ENCODE measurements at regions not wholly inside any gene's neighbourhood (a gene's known extent, or its start where the extent isn't known, plus 50 kb on each side); places are given as distances from the start of the nearest gene placed in this dataset.

GRCh38 chr2:120519469-120519868, 173.5 kb downstream of the INHBB start:
- no peak overlapping the region for H2AFZ ChIP-seq (ENCODE audit: low read length)
- H2BK120ac ChIP-seq (ENCODE audit: low read depth, low read length, poor library complexity, severe bottlenecking), result no peak overlapping the region
- H2BK15ac ChIP-seq (ENCODE audit: low read depth, low read length), result no peak overlapping the region
- Mint-ChIP-seq H3K4me1 (peaks cover 0 to 15% of the 10 kb centered on the region in 2 experiments; a peak in 3 of 4 replicates), H3K4me3 (no peak overlapping the region), H3K9me3 (peaks cover 0 to 8% of the 10 kb centered on the region in 2 experiments; a peak in 2 of 5 replicates), H3K36me3 (ENCODE audit: insufficient read depth in 1 of 3, low read depth in 3 of 3) (no peaks in the 10 kb centered on the region), H3K27me3 (ENCODE audit: low read depth) (peaks cover 95% of the 10 kb centered on the region), H3K27ac (no peak overlapping the region)
- no peaks in the 10 kb centered on the region for H3K23me2 ChIP-seq (ENCODE audit: insufficient read length, low read depth, low read length, poor library complexity, severe bottlenecking)
- H3K79me1 ChIP-seq (ENCODE audit: insufficient read depth, low read depth, low read length, poor library complexity, severe bottlenecking), result no peaks in the 10 kb centered on the region
- no peak overlapping the region for H3T11ph ChIP-seq (ENCODE audit: low read length)
- no peak overlapping the region; the same call in 1 of the 2 replicates for H3K14ac ChIP-seq (ENCODE audit: insufficient read depth, low read length)
- H4K5ac ChIP-seq (ENCODE audit: insufficient read length, low read depth, low read length), result no peak overlapping the region
- H3K4ac ChIP-seq (ENCODE audit: low read depth, low read length), result no peak overlapping the region
- H3K56ac ChIP-seq (ENCODE audit: insufficient read length, low read depth, low read length), result no peak overlapping the region
- no peak overlapping the region for H3K9ac ChIP-seq (ENCODE audit: extremely low read depth, insufficient read length, low read length)
- H4K20me1 ChIP-seq (ENCODE audit: control insufficient read depth, insufficient read depth, insufficient read length), result no peaks in the 10 kb centered on the region
- DNase-seq, result no peak
- H4K91ac ChIP-seq (ENCODE audit: insufficient read length, low read depth, low read length), result no peak overlapping the region
- H2BK5ac ChIP-seq (ENCODE audit: insufficient read length, low read length), result no peak overlapping the region
- no peaks in the 10 kb centered on the region for H3K9me3 ChIP-seq (ENCODE audit: control insufficient read depth, low read depth, low read length)
- H3K23ac ChIP-seq (ENCODE audit: insufficient read length, low read depth, low read length), result no peak overlapping the region
- no peaks in the 10 kb centered on the region for H3K4me1 ChIP-seq (ENCODE audit: insufficient read depth, low read length)
- no peak overlapping the region for H3K4me2 ChIP-seq (ENCODE audit: insufficient read depth, insufficient read length, low read length)
- no peak overlapping the region for H4K8ac ChIP-seq (replicated peaks; ENCODE audit: insufficient read length, low read depth, low read length)
- no peak for TF ChIP-seq CTCF (conservative IDR thresholded peaks at IDR 0.05)
- no peaks in the 10 kb centered on the region for H3K27me3 ChIP-seq (ENCODE audit: insufficient read depth, low read length)
- H2BK12ac ChIP-seq (ENCODE audit: insufficient read length, low read depth, low read length), result no peak overlapping the region
- H3K27ac ChIP-seq (ENCODE audit: insufficient read length, low read depth, low read length), result no peak overlapping the region
- no peak overlapping the region for H3K18ac ChIP-seq (ENCODE audit: insufficient read length, low read depth, low read length)
- H2AK5ac ChIP-seq (ENCODE audit: insufficient read length, low read length), result no peak overlapping the region
- no peak overlapping the region for H2BK20ac ChIP-seq (ENCODE audit: low read depth, low read length, poor library complexity, severe bottlenecking)
- no CpG with 5 or more reads among the region's 6 CpGs for WGBS (ENCODE audit: extremely low coverage, insufficient read length, low lambda C conversion rate)
- no peaks in the 10 kb centered on the region for H3K79me2 ChIP-seq (ENCODE audit: insufficient read depth, low read length)

All from H9 (cell line).